C4-2B (cell line): ENCODE measurements at regions not wholly inside any gene's neighbourhood (a gene's known extent, or its start where the extent isn't known, plus 50 kb on each side); places are given as distances from the start of the nearest gene placed in this dataset.

Experiments used
- H3K27ac ChIP-seq: fragments of 450-650 bp; 2 replicates; pipeline ENCODE4 v1.5.1; 2017
- ZFX ChIP-seq: fragments of 450-650 bp; IDR thresholded peaks from 2 replicates; pipeline ENCODE4 v1.6.1; 2017
- TF ChIP-seq, protein P1 (sequence below): fragments of 450-650 bp; conservative IDR thresholded peaks from 2 replicates; pipeline ENCODE4 v1.5.1; 2017; ENCODE audit warnings: mild to moderate bottlenecking

DNA sequence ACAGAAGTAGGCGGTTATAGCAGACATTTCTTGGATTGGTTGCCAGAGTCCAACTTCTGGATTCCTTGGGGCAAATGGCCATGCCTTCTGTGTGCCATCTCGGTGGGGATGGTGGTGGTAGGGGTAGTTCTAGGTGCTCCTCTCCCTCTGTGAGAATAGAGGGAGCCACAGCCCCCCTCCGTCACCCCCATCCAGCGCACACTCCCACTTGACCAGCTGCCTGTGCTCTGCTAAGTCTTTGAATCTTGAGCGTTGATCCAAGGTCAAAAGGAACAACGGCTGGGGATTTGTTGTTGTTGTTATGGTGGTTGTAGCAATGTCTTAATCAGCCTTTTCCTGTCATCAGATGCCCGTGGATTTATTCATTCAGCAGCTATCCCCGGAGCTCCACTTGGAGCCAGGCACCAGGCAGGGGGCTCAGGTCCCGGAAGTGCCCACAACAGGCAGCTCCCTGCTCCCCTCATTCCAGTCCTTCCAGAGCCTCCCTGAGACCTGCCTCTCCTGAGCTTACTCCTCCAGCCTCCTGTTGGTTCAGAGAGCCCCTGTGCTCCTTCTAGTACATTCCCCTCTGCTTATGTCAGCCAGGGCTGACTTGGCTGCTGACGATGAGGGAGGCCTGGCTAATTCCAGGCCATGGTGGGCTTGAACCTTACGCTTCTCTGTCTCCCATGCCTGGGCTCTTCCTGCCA lies 146.6 kb upstream of the WNT4 start:
- no peak for TF ChIP-seq ZFX
- no peak overlapping the region for H3K27ac ChIP-seq

DNA sequence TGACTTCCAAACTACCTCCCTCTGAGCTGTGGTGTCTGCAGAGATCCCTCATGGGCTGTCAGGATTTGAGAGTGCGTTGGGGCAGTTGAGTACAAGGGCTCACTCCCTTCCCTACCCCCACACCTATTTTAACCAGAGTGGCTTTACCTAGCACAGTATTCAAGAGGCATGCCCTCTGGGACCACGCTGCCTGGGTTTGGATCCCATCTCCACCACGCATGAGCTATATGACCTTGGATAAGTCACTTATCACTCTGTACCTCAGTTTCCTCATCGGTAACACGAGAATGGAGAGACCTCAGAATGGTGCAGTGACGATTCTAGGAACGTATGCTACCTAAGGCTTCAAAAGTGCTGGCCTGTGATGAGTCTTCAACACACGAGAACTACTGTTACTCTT lies 147.3 kb upstream of the WNT4 start:
- TF ChIP-seq ZFX, result no peak
- TF ChIP-seq, protein P1, sequence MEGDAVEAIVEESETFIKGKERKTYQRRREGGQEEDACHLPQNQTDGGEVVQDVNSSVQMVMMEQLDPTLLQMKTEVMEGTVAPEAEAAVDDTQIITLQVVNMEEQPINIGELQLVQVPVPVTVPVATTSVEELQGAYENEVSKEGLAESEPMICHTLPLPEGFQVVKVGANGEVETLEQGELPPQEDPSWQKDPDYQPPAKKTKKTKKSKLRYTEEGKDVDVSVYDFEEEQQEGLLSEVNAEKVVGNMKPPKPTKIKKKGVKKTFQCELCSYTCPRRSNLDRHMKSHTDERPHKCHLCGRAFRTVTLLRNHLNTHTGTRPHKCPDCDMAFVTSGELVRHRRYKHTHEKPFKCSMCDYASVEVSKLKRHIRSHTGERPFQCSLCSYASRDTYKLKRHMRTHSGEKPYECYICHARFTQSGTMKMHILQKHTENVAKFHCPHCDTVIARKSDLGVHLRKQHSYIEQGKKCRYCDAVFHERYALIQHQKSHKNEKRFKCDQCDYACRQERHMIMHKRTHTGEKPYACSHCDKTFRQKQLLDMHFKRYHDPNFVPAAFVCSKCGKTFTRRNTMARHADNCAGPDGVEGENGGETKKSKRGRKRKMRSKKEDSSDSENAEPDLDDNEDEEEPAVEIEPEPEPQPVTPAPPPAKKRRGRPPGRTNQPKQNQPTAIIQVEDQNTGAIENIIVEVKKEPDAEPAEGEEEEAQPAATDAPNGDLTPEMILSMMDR, result no peak
- no peak overlapping the region for H3K27ac ChIP-seq

- no peak overlapping the region for H3K27ac ChIP-seq
- TF ChIP-seq ZFX, result no peak
- TF ChIP-seq, protein P1, result no peak
Observed at GRCh38 chr1:22290611-22291010, 147.7 kb upstream of the WNT4 start.

- TF ChIP-seq ZFX, result no peak
- TF ChIP-seq, protein P1, result no peak
Observed at GRCh38 chr1:22291057-22291456, 148.2 kb upstream of the WNT4 start.

GRCh38 chr1:22291494-22291893 lies 148.6 kb upstream of the WNT4 start:
- no peak for TF ChIP-seq ZFX
- TF ChIP-seq, protein P1, result no peak

More at GRCh38 chr1:22291057-22291456, 148.2 kb upstream of the WNT4 start:
- H3K27ac ChIP-seq, result no peak overlapping the region

GRCh38 chr1:22292011-22292788 lies 149.3 kb upstream of the WNT4 start:
- H3K27ac ChIP-seq, result no peak overlapping the region

More at GRCh38 chr1:22291494-22291893, 148.6 kb upstream of the WNT4 start:
- no peak overlapping the region for H3K27ac ChIP-seq

GRCh38 chr1:22295396-22295795 lies 152.5 kb upstream of the WNT4 start:
- H3K27ac ChIP-seq, result no peak overlapping the region
- no peak for TF ChIP-seq ZFX
- TF ChIP-seq, protein P1, result no peak

More at GRCh38 chr1:22292011-22292788, 149.3 kb upstream of the WNT4 start:
- no peak for TF ChIP-seq ZFX
- TF ChIP-seq, protein P1, result no peak
